ENCODE measurements at regions not wholly inside any gene's neighbourhood (a gene's known extent, or its start where the extent isn't known, plus 50 kb on each side); places are given as distances from the start of the nearest gene placed in this dataset.

GRCh38 chr6:40714576-40715564, 127.7 kb upstream of the LRFN2 start:
- H3K27me3 Mint-ChIP-seq (ENCODE audit: unreplicated experiment), result peaks cover 6% of the 10 kb centered on the region
- TF ChIP-seq, protein P1, sequence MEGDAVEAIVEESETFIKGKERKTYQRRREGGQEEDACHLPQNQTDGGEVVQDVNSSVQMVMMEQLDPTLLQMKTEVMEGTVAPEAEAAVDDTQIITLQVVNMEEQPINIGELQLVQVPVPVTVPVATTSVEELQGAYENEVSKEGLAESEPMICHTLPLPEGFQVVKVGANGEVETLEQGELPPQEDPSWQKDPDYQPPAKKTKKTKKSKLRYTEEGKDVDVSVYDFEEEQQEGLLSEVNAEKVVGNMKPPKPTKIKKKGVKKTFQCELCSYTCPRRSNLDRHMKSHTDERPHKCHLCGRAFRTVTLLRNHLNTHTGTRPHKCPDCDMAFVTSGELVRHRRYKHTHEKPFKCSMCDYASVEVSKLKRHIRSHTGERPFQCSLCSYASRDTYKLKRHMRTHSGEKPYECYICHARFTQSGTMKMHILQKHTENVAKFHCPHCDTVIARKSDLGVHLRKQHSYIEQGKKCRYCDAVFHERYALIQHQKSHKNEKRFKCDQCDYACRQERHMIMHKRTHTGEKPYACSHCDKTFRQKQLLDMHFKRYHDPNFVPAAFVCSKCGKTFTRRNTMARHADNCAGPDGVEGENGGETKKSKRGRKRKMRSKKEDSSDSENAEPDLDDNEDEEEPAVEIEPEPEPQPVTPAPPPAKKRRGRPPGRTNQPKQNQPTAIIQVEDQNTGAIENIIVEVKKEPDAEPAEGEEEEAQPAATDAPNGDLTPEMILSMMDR (IDR thresholded peaks at IDR 0.05; ENCODE audit: partially characterized antibody, unreplicated experiment), result no peak
- peaks cover 8% of the 10 kb centered on the region for H3K9me3 Mint-ChIP-seq (ENCODE audit: unreplicated experiment)
- no peak for DNase-seq
- H3K4me1 Mint-ChIP-seq (ENCODE audit: low read depth, unreplicated experiment), result peaks cover 28% of the 10 kb centered on the region
- H3K27ac Mint-ChIP-seq (ENCODE audit: unreplicated experiment), result no peak overlapping the region
- H3K36me3 Mint-ChIP-seq (ENCODE audit: unreplicated experiment), result no peaks in the 10 kb centered on the region
- no peak overlapping the region for H3K4me3 Mint-ChIP-seq (ENCODE audit: unreplicated experiment)

- Mint-ChIP-seq H3K27ac (ENCODE audit: unreplicated experiment) (no peak overlapping the region), H3K4me3 (ENCODE audit: unreplicated experiment) (no peak overlapping the region), H3K36me3 (ENCODE audit: unreplicated experiment) (no peaks in the 10 kb centered on the region), H3K9me3 (ENCODE audit: unreplicated experiment) (peaks cover 5% of the 10 kb centered on the region), H3K4me1 (ENCODE audit: low read depth, unreplicated experiment) (peaks cover 22% of the 10 kb centered on the region), H3K27me3 (ENCODE audit: unreplicated experiment) (peaks cover 6% of the 10 kb centered on the region)
- TF ChIP-seq, protein P1 (IDR thresholded peaks at IDR 0.05; ENCODE audit: partially characterized antibody, unreplicated experiment), result no peak
- no peak for DNase-seq
Observed at GRCh38 chr6:40714143-40714542, 127.0 kb upstream of the LRFN2 start.

GRCh38 chr6:40713002-40713719, 126.0 kb upstream of the LRFN2 start:
- Mint-ChIP-seq H3K9me3 (ENCODE audit: unreplicated experiment) (peaks cover 5% of the 10 kb centered on the region), H3K4me1 (ENCODE audit: low read depth, unreplicated experiment) (peaks cover 19% of the 10 kb centered on the region), H3K36me3 (ENCODE audit: unreplicated experiment) (peaks cover 7% of the 10 kb centered on the region), H3K4me3 (ENCODE audit: unreplicated experiment) (no peak overlapping the region), H3K27ac (ENCODE audit: unreplicated experiment) (no peak overlapping the region), H3K27me3 (ENCODE audit: unreplicated experiment) (peaks cover 6% of the 10 kb centered on the region)
- no peak for DNase-seq
- TF ChIP-seq, protein P1 (IDR thresholded peaks at IDR 0.05; ENCODE audit: partially characterized antibody, unreplicated experiment), result no peak

GRCh38 chr6:40710626-40711330, 123.6 kb upstream of the LRFN2 start:
- peaks cover 12% of the 10 kb centered on the region for H3K36me3 Mint-ChIP-seq (ENCODE audit: unreplicated experiment)
- TF ChIP-seq, protein P1 (IDR thresholded peaks at IDR 0.05; ENCODE audit: partially characterized antibody, unreplicated experiment), result no peak
- peaks cover 25% of the 10 kb centered on the region for H3K4me1 Mint-ChIP-seq (ENCODE audit: low read depth, unreplicated experiment)
- H3K27ac Mint-ChIP-seq (ENCODE audit: unreplicated experiment), result no peak overlapping the region
- no peak for DNase-seq
- H3K4me3 Mint-ChIP-seq (ENCODE audit: unreplicated experiment), result no peak overlapping the region
- peaks cover 4% of the 10 kb centered on the region for H3K9me3 Mint-ChIP-seq (ENCODE audit: unreplicated experiment)
- H3K27me3 Mint-ChIP-seq (ENCODE audit: unreplicated experiment), result peaks cover 5% of the 10 kb centered on the region

Data from glutamatergic neuron (in vitro differentiated cells).